Loucy (cell line): ENCODE measurements at regions not wholly inside any gene's neighbourhood (a gene's known extent, or its start where the extent isn't known, plus 50 kb on each side); places are given as distances from the start of the nearest gene placed in this dataset.

ENCODE experiments used
- H2AFZ ChIP-seq: fragments of 200-600 bp; sonication (generic); 2 replicates; pipeline ENCODE4 v1.6.0; 2016; ENCODE audit warnings: antibody characterized with exemption, mild to moderate bottlenecking, low read length, moderate library complexity
- H3F3A ChIP-seq: fragments of 200-600 bp; 2 replicates; pipeline ENCODE4 v1.6.0; 2016; ENCODE audit warnings: antibody characterized with exemption, low read depth, mild to moderate bottlenecking
- H3K27me3 ChIP-seq: fragments of 200-600 bp; sonication (generic); 2 replicates; pipeline ENCODE4 v1.6.1; 2014; ENCODE audit warnings: low read length, mild to moderate bottlenecking; ENCODE audit not compliant: insufficient read depth, poor library complexity, severe bottlenecking
- H3K36me3 ChIP-seq: fragments of 200-600 bp; sonication (generic); 2 replicates; pipeline ENCODE4 v1.6.1; 2016; ENCODE audit warnings: low read length; ENCODE audit not compliant: insufficient read depth
- H3K4me1 ChIP-seq: fragments of 200-600 bp; sonication (generic); 2 replicates; pipeline ENCODE4 v1.5.1; 2014; ENCODE audit warnings: low read length, mild to moderate bottlenecking; ENCODE audit not compliant: insufficient read depth, poor library complexity, severe bottlenecking
- H3K4me2 ChIP-seq: fragments of 200-600 bp; sonication (generic); 2 replicates; pipeline ENCODE4 v1.6.0; 2014; ENCODE audit warnings: antibody characterized with exemption, low read length, low read depth, mild to moderate bottlenecking; ENCODE audit not compliant: poor library complexity, severe bottlenecking
- H3K4me3 ChIP-seq: fragments of 200-600 bp; sonication (generic); 2 replicates; pipeline ENCODE4 v1.5.1; 2014; ENCODE audit warnings: low read length, mild to moderate bottlenecking, mixed read lengths; ENCODE audit not compliant: poor library complexity, severe bottlenecking
- H3K79me2 ChIP-seq: fragments of 200-600 bp; sonication (generic); 2 replicates; pipeline ENCODE4 v1.6.1; 2014; ENCODE audit warnings: low read length; ENCODE audit not compliant: insufficient read depth
- H3K9ac ChIP-seq: fragments of 200-600 bp; sonication (generic); 2 replicates; pipeline ENCODE4 v1.6.0; 2014; ENCODE audit warnings: mild to moderate bottlenecking, low read depth, low read length, moderate library complexity; ENCODE audit not compliant: poor library complexity, severe bottlenecking
- H3K9me2 ChIP-seq: fragments of 200-600 bp; sonication (generic); replicated peaks from 2 replicates; pipeline ENCODE4 v1.6.1; 2016; ENCODE audit warnings: low read depth, low read length, mixed read lengths
- H3K9me3 ChIP-seq: fragments of 200-600 bp; sonication (generic); 2 replicates; pipeline ENCODE4 v1.6.1; 2014; ENCODE audit warnings: mild to moderate bottlenecking, antibody characterized with exemption, low read length, low read depth; ENCODE audit not compliant: insufficient read depth
- H4K20me1 ChIP-seq: fragments of 200-600 bp; sonication (generic); 2 replicates; pipeline ENCODE4 v1.6.0; 2014; ENCODE audit warnings: antibody characterized with exemption, low read length, mild to moderate bottlenecking; ENCODE audit not compliant: insufficient read depth, poor library complexity, severe bottlenecking
- CTCF ChIP-seq: fragments of 200-600 bp; sonication (generic); conservative IDR thresholded peaks from 2 replicates; pipeline ENCODE4 v1.5.1; 2014; ENCODE audit warnings: mild to moderate bottlenecking, antibody characterized with exemption, low read length
- EZH2phosphoT487 ChIP-seq: fragments of 200-600 bp; IDR thresholded peaks from 2 replicates; pipeline ENCODE4 v1.6.1; 2018; ENCODE audit warnings: antibody characterized with exemption, mild to moderate bottlenecking, moderate library complexity, borderline replicate concordance

DNA sequence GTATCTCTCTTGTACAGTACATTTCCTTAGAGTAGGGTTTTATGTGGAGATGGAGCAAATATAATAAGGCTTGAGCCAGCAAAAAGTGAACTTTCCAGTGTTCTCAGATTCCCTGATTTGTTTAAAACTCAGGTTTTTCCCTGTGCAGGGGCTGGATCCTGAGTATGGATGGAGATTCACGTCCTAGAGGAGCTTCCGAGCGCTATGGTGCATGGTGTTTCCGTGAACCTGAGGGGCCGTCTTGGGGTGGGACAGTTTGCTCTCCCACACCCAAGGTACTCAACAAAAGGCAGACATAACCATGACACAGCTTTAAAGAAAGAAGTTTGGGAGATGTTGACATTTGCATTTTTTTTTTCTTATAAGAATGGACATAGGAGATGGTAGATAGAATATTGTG, 122.5 kb downstream of the SEC23IP start:
- Histone ChIP-seq H3K9me3 (no peaks in the 10 kb centered on the region), H3K4me3 (no peak overlapping the region), H3K79me2 (no peaks in the 10 kb centered on the region), H3F3A (no peaks in the 10 kb centered on the region), H3K9ac (no peak overlapping the region), H4K20me1 (no peaks in the 10 kb centered on the region), H3K27me3 (no peaks in the 10 kb centered on the region), H3K4me1 (no peaks in the 10 kb centered on the region), H3K36me3 (no peaks in the 10 kb centered on the region), H3K9me2 (no peaks in the 10 kb centered on the region), H2AFZ (no peak overlapping the region), H3K4me2 (no peak overlapping the region)
- no peak for TF ChIP-seq EZH2phosphoT487
- TF ChIP-seq CTCF = no peak

DNA sequence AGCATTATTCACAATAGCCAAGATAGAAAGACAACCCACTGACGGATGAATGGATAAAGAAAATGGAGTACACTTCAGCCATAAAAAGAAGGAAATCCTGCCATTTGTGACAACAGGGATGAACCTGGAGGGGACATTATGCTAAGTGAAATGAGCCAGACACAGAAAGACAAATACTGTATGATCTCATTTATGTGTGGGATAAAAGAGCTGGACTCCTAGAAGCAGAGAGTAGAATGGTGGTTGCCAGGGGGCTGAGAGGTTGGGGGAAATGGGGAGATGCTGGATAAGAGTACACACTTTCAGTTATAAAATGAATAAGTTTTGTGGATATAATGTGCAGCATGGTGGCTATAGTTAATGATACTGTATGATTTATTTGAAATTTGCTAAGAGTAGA, 124.4 kb downstream of the SEC23IP start:
- Histone ChIP-seq H3K27me3 (no peaks in the 10 kb centered on the region), H4K20me1 (no peaks in the 10 kb centered on the region), H3K9me3 (no peaks in the 10 kb centered on the region), H3K4me2 (no peak overlapping the region), H3K79me2 (no peaks in the 10 kb centered on the region), H3K36me3 (no peaks in the 10 kb centered on the region), H2AFZ (no peak overlapping the region), H3K4me1 (no peaks in the 10 kb centered on the region), H3K9ac (no peak overlapping the region), H3K9me2 (no peaks in the 10 kb centered on the region), H3K4me3 (no peak overlapping the region), H3F3A (no peaks in the 10 kb centered on the region)
- no peak for TF ChIP-seq CTCF
- TF ChIP-seq EZH2phosphoT487 = no peak

GRCh38 chr10:120017733-120018417, 125.3 kb downstream of the SEC23IP start:
- Histone ChIP-seq H3K79me2 (no peaks in the 10 kb centered on the region), H3K9me2 (no peaks in the 10 kb centered on the region), H4K20me1 (no peaks in the 10 kb centered on the region), H3K27me3 (no peaks in the 10 kb centered on the region), H3K36me3 (no peaks in the 10 kb centered on the region), H3K4me1 (no peaks in the 10 kb centered on the region), H3K9me3 (no peaks in the 10 kb centered on the region), H3K9ac (no peak overlapping the region), H2AFZ (no peak overlapping the region), H3K4me3 (no peak overlapping the region), H3F3A (no peaks in the 10 kb centered on the region), H3K4me2 (no peak overlapping the region)
- TF ChIP-seq EZH2phosphoT487 (no peak), CTCF (no peak)
